Esophagus squamous epithelium (tissue), 4 donors: ENCODE measurements at regions not wholly inside any gene's neighbourhood (a gene's known extent, or its start where the extent isn't known, plus 50 kb on each side); places are given as distances from the start of the nearest gene placed in this dataset.

Source experiments
- POLR2A ChIP-seq, 4 donors: fragments of 450-650 bp; IDR thresholded peaks; one replicate each; pipeline ENCODE4 v1.6.1; 2017; ENCODE audit warnings: antibody characterized with exemption in 4 of 4, mild to moderate bottlenecking in 4 of 4, moderate library complexity in 3 of 4
- TF ChIP-seq, protein P1 (sequence below), 6 experiments: fragments of 450-650 bp in 4 of 6; fragments of 200-600 bp in 2 of 6; sonication (generic) in 2 of 6; IDR thresholded peaks; one replicate each; pipeline ENCODE4 v1.5.1; 2016 to 2019; ENCODE audit warnings: antibody characterized with exemption in 6 of 6, mild to moderate bottlenecking in 4 of 6, moderate library complexity in 4 of 6

DNA sequence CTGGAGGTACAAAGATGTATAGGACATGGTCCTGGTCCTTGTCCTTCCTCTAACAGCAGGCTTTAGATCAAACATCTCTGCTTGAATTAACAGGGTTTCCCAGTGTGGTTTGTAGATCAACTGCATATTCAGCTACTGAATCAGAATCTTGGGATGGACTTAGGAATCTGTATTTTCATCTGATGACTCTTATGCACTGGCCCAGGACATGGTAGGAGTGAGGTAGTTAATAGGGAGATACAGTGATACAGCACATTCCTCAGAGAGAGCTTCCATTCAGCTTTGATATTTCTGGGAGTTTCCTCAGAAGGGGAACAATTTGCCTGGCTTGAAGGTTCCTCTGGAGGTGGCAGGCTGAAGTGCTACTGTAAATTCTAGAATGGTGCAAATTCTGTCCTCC lies 203.1 kb downstream of the LARP7 start:
- no peak for TF ChIP-seq POLR2A (IDR thresholded peaks at IDR 0.05)
- TF ChIP-seq, protein P1, sequence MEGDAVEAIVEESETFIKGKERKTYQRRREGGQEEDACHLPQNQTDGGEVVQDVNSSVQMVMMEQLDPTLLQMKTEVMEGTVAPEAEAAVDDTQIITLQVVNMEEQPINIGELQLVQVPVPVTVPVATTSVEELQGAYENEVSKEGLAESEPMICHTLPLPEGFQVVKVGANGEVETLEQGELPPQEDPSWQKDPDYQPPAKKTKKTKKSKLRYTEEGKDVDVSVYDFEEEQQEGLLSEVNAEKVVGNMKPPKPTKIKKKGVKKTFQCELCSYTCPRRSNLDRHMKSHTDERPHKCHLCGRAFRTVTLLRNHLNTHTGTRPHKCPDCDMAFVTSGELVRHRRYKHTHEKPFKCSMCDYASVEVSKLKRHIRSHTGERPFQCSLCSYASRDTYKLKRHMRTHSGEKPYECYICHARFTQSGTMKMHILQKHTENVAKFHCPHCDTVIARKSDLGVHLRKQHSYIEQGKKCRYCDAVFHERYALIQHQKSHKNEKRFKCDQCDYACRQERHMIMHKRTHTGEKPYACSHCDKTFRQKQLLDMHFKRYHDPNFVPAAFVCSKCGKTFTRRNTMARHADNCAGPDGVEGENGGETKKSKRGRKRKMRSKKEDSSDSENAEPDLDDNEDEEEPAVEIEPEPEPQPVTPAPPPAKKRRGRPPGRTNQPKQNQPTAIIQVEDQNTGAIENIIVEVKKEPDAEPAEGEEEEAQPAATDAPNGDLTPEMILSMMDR (IDR thresholded peaks at IDR 0.05), result no peak
